NCI-H1417 (cell line): ENCODE measurements at regions not wholly inside any gene's neighbourhood (a gene's known extent, or its start where the extent isn't known, plus 50 kb on each side); places are given as distances from the start of the nearest gene placed in this dataset.

ENCODE experiments used
- DNase-seq, 3 experiments: peaks; one replicate each; lab custom pipeline; 2025; lab: John Stamatoyannopoulos, UW

DNA sequence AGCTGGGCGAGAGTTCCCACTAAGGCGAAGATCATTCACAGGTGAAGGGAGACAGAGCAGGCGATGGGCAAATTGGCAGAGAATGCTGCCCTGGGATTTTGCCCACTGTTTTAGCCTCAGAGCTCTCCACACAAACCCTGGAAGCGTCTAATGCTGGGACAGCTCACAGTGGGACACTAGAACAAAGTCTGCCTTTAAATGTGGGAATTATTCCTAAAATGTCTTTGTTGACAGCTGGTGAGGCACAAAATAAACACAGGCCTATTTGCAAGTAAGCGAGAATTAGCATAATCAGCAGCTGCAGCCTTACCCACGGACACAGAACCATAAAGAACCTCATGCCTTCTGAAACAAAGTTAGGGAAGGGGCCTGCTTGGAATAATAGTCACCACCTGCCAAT, 824.5 kb downstream of the AACS start:
- DNase-seq = no peak

GRCh38 chr12:125890366-125890905, 825.2 kb downstream of the AACS start:
- no peak for DNase-seq

DNA sequence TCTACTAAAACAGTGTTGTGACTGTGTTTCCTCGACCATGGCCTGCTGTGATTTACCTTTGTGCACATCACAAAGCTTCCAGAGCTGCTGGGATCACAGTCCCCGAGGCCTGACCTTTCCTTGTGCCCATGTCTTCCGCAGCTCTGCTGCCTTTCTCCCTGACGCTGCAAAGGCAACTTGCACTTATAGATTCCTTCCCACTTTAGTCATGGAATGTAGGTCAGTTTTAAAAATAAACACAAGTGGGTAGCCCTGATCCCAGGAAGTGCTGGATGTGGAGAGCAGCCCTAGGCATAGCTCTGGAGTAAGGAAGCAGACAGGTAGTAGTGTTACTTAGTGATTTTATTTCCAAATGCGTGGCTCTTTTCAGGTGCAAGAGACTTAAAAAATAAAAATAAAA, 825.7 kb downstream of the AACS start:
- DNase-seq = no peak

DNA sequence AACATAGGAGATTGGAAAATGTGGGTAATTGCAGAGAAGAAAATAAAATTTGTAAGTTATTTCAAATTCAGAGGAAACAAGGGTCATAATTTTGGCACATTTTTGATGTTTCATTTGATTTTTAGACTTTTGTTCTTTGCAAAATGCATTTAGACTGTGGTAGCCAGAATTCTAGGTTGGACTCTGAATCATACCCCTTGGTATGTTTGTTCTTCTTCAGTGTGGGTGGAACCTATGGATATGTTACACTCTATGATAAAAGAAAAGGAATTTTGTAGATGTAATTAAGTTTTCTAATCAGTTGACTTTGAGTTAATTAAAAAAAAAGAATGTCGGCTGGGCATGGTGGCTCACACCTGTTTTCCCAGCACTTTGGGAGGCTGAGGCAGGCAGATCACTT, 827.0 kb downstream of the AACS start:
- DNase-seq = no peak

DNA sequence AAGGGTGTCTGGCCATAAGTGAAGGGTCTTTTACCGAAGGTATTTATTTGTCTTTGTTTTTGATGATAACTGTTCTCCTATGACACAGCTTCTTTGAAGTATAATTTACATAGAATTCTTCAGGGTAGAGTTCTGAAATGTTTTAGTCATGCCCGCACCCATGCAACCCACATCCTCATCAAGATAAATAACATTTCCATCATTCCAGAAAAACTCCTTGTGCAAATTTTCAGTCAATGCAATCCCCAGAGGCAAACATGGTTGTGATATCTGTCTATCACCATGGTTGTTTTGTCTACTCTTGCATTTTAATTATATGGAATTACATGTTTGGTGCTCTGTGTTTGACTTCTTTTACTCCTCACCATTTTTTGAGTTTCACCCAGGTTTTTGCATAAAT, 837.8 kb downstream of the AACS start:
- no peak for DNase-seq

GRCh38 chr12:125907351-125907750, 842.1 kb downstream of the AACS start:
- no peak for DNase-seq

- no peak for DNase-seq
These were observed 854.7 kb downstream of the AACS start for GRCh38 chr12:125919856-125920470.

DNA sequence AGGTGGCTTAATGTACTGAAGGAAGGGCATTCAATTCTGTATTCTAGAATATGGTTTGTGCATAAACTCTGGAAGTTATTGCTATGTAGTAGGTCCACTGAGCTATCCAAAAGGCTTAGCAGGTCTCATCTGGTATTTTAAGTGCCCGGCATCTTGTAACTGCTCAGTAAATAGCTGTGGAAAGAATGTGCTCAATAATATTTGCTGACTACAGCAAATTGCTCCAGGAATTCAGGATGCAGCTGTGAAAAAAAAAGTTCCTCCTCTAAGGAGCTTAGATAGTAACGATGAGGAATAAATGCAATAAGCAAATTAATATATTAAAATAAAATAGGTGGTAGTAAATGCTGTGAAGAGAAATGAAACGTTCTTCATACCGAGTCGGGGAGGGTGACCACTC, 857.1 kb downstream of the AACS start:
- no peak for DNase-seq

GRCh38 chr12:125936502-125936901, 871.3 kb downstream of the AACS start:
- DNase-seq = no peak

- DNase-seq = no peak
These were observed 879.2 kb downstream of the AACS start for GRCh38 chr12:125944446-125944845.

GRCh38 chr12:125949471-125949870, 884.2 kb downstream of the AACS start:
- no peak for DNase-seq

GRCh38 chr12:125954362-125954761, 889.1 kb downstream of the AACS start:
- no peak for DNase-seq

DNA sequence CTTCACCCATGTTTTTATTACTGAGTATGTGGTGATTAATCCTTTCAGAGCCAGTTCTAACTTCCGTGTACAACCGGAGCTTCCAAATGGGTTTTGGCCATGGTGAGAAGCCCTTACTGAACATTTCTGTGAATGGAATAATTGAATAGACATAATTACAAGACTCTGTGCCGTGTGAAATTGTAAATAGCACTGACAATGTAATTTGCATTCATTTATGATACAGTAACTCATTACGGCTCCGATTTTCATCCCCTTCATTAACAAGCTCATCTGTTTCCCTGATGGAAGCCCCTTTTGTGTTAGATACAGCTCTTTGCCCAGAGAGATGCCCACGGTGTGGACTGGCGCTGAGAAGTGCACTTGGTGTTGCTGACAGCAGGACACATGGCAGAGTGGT, 891.0 kb downstream of the AACS start:
- no peak for DNase-seq

- DNase-seq = no peak
These were observed 901.4 kb downstream of the AACS start for GRCh38 chr12:125966641-125967040.

DNA sequence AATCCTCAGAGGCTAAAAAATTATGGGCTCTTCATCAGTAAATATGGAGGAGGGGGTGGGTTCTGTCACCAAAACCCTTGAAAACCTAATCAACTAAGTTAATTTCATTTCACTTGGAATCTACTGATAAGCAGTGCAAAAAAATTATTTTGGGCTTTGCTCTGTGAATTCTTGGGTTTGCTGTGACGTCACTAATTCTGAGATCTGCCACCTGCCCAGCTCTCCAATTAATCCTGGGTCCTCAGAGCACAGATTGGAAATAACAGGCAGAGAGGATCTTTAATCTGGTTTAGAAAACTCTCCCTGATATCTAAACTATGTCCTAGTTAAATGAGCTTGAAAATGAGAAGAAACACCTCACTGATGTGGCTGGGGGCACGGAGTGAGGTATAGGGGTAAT, 903.2 kb downstream of the AACS start:
- no peak for DNase-seq

DNA sequence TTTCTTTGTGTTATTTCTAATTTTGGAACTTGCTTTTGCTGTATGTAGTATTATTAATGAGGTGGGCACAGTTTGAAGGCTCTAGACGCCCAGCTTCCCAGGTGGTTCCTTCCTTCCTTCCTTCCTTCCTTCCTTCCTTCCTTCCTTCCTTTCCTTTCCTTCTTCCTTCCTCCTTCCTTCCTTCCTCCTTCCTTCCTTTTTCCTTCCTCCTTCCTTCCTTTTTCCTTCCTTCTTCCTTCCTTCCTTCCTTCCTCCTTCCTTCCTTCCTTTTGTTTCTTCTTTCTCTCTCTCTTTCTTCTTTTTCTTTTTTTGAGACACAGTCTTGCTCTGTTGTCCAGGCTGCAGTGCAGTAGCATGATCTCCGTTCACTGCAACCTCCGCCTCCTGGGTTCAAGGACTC, 906.7 kb downstream of the AACS start:
- DNase-seq = no peak

GRCh38 chr12:125978286-125978685, 913.1 kb downstream of the AACS start:
- DNase-seq = no peak

DNA sequence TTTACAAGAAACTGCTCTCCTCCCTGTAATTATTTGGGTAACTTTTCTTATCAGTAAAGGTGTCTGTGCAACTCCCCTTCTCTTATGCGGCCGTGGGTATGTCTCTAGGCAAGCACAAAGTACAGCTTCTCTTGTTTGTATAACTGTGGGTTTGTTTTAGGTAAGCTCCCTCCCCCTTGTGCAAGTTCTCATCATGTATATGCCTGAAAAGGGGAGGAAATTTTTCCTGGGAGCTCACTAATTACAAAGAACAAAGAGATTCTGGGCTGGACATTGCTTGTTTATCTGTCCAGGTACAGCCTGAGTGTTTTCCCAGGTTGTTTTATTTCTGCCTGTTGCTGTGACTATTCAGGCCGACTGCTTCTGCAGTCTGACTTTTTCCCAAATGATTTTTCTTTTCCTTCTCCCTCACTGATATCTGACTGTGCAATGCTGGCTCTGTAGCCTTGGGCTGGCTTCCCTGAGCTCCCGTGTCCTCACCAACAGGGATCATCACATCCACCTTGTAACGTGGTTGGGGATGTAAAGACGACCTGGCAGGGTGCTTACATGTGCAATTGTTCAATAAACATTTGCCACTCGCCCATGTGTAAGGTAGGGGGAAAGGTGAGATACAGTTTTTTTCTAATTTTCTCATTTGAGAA, 916.5 kb downstream of the AACS start:
- DNase-seq = no peak

DNA sequence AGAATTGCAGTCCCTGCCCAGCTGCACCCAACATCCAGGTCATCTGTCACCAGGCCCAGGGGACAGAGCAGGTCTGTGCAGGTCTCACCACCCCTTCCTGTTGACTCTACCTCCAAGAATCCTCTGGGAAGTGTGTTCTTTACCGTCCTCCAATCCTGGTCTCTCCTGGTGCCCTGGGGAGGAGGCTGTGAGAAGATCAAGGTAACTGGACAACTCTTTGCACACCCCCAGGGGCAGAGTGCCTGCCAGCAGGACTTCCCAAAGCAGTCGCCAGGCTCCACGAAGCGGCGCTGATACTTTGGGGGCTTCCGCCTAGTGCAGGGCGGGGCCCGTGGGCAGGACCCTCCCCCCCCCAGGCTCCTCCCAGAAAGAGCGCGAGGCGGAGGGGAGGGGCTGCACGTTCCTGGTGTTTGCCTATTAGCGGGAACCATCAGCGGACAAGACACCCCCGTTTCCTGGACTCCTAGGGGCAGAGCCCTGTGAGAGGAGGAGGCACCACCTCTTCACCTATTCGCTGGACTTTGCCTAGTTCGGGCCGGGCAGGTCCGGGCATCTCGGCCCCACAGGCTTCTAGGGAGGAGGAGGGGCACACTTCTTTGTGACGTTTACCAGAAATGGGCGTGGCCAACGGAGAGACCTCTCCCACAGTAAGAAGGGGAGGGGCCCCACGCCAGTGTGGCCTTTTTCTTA, 918.0 kb downstream of the AACS start:
- no peak for DNase-seq

DNA sequence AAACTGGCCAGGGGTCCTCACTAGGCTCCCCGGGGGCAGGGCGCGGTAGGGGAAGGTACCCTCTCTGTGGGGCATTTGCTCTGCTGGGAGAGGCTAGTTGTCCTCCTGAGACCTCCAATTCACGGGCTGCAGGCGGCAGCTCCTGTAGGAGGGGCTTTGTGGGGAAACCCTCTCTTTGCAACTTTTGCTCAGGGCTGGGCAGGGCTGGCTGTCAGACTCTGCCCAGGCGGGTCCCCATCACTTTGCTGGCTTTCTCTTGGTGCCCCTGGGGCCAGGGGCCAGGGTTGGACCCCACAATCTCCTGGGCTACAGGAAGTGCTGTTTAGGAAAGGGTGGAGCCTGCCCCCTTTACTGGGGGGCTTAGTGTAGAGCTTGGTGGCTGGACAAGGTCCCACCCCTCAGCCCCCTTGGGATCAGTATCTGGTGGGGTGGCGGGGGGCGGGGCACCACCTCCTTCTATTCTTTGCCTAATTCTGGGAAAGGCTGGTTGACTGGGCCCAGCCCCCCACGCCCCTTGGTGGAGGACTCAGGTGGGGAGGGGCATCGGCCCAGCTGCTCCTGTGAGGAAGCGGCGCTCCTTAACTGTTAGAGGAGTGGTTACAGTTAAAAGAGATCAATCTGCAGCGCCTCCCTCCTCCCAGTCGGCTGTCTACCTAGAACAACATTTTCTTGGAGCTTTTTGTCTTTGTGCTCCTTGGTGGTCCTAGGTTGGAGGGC, 918.7 kb downstream of the AACS start:
- DNase-seq = no peak

GRCh38 chr12:125988545-125988944, 923.3 kb downstream of the AACS start:
- no peak for DNase-seq

- DNase-seq = no peak
These were observed 924.5 kb downstream of the AACS start for GRCh38 chr12:125989696-125990095.

DNA sequence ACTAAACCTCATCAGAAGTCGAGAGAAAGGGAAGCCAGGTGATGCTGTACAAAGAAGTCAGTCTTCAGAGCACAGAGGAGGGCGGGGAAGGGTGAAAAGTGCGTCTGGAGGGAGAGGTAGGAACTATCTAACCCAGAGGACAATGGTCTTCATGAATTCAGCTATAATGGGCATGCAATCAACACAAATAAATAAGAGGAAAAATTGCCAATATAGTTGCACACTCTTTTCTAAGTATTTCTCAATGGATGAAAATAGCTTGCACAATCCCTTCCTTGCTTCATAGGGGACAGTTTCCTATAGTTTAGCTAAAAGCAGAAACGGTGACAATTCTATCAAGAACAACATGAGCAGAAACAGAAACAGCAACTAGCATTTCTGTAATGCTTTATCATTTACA, 931.2 kb downstream of the AACS start:
- DNase-seq = no peak
